Activated CD8-positive, alpha-beta T cell treated with anti-CD3 and anti-CD28 coated beads for 36 hours (primary cell): ENCODE measurements at regions not wholly inside any gene's neighbourhood (a gene's known extent, or its start where the extent isn't known, plus 50 kb on each side); places are given as distances from the start of the nearest gene placed in this dataset.

Experiments
- ATAC-seq: fragments of 200-7000 bp; cut with Tn5 transposase; one replicate; pipeline ENCODE4 v1.10.0; 2021; ENCODE audit warnings: mild to moderate bottlenecking, moderate library complexity
- CTCF ChIA-PET: fragments of 350-600 bp; sonication (Branson Sonifier 250); formaldehyde crosslinking; loops from one replicate; lab custom pipeline; 2021; ENCODE audit warnings: antibody characterized with exemption; lab: Charles Lee
- POLR2A ChIA-PET: fragments of 350-600 bp; sonication (Branson Sonifier 250); formaldehyde crosslinking; loops from one replicate; lab custom pipeline; 2021; ENCODE audit warnings: antibody characterized with exemption; lab: Charles Lee
- DNase-seq: peaks from one replicate; pipeline ENCODE4 v3.0.0-alpha.2; 2020
- H3K27ac Mint-ChIP-seq: one replicate; pipeline ENCODE4 v1.8.0; 2021; ENCODE audit warnings: mild to moderate bottlenecking, mixed read lengths
- H3K27me3 Mint-ChIP-seq: one replicate; pipeline ENCODE4 v1.8.0; 2021; ENCODE audit warnings: mixed read lengths
- H3K36me3 Mint-ChIP-seq: one replicate; pipeline ENCODE4 v1.8.0; 2021; ENCODE audit warnings: low read depth, mixed read lengths
- H3K4me1 Mint-ChIP-seq: one replicate; pipeline ENCODE4 v1.8.0; 2021; ENCODE audit warnings: low read depth, mixed read lengths
- H3K4me3 Mint-ChIP-seq: one replicate; pipeline ENCODE4 v1.8.0; 2021; ENCODE audit warnings: mild to moderate bottlenecking, moderate library complexity, mixed read lengths
- H3K9me3 Mint-ChIP-seq: one replicate; pipeline ENCODE4 v1.8.0; 2021; ENCODE audit warnings: mixed read lengths
- intact Hi-C: fragments of 100-400 bp; cut with micrococcal nuclease; formaldehyde crosslinking; loops from one replicate; pipeline ENCODE4 v1.10.0; 2022
- TF ChIP-seq, protein P1 (sequence below): fragments of 200-600 bp; IDR thresholded peaks from one replicate; pipeline ENCODE4 v1.8.0; 2022; ENCODE audit warnings: antibody characterized with exemption, mild to moderate bottlenecking

GRCh38 chr2:16225071-16225470 is 284.7 kb downstream of the MYCN start:
- H3K4me1 Mint-ChIP-seq, result no peaks in the 10 kb centered on the region
- no peaks in the 10 kb centered on the region for H3K9me3 Mint-ChIP-seq
- POLR2A ChIA-PET, result no interaction called here
- H3K4me3 Mint-ChIP-seq, result no peak overlapping the region
- intact Hi-C loops, result no loop called here
- H3K27me3 Mint-ChIP-seq, result no peaks in the 10 kb centered on the region
- TF ChIP-seq, protein P1, sequence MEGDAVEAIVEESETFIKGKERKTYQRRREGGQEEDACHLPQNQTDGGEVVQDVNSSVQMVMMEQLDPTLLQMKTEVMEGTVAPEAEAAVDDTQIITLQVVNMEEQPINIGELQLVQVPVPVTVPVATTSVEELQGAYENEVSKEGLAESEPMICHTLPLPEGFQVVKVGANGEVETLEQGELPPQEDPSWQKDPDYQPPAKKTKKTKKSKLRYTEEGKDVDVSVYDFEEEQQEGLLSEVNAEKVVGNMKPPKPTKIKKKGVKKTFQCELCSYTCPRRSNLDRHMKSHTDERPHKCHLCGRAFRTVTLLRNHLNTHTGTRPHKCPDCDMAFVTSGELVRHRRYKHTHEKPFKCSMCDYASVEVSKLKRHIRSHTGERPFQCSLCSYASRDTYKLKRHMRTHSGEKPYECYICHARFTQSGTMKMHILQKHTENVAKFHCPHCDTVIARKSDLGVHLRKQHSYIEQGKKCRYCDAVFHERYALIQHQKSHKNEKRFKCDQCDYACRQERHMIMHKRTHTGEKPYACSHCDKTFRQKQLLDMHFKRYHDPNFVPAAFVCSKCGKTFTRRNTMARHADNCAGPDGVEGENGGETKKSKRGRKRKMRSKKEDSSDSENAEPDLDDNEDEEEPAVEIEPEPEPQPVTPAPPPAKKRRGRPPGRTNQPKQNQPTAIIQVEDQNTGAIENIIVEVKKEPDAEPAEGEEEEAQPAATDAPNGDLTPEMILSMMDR, result no peak
- H3K27ac Mint-ChIP-seq, result no peak overlapping the region
- H3K36me3 Mint-ChIP-seq, result no peaks in the 10 kb centered on the region
- no peak for ATAC-seq
- no peak for DNase-seq
- CTCF ChIA-PET, result no interaction called here

DNA sequence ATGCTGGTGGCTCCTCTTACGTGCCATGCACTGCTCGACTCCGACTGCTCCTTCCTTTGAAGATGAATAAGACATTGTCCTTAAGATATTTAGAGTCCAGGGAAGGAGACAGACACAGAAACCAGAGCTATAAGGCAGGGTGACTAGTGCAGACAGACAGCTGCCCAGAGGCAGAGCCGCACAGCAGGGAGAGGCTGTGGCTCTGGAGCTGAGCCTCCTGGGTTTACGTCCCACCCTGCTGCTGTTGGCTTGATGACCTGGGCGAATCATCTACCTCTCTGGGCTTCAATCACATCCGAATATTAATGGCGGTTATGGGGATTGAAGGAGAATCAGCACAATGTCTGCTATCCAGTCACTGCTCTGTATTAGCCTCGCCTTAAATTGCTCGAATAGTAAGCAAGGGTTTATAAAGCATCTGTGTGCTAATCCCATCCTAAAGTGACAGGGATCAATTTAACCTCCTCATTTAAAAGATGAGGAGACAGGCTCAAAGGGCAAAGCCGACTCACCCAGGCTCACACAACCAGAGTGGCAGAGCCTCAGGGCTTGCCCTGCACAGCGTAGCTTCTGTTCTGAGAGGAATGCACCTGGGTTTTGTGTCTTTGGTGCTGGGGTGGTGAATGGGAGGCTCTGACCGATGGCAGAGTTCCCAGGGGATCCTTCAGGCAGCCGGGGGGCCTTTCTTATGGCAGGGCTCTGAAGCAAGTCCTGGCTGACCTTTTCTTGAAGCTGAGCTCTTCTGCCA is 284.1 kb downstream of the MYCN start:
- no peaks in the 10 kb centered on the region for H3K4me1 Mint-ChIP-seq
- no peaks in the 10 kb centered on the region for H3K27me3 Mint-ChIP-seq
- POLR2A ChIA-PET, result no interaction called here
- H3K4me3 Mint-ChIP-seq, result no peak overlapping the region
- no peaks in the 10 kb centered on the region for H3K9me3 Mint-ChIP-seq
- CTCF ChIA-PET, result no interaction called here
- TF ChIP-seq, protein P1, result no peak
- H3K27ac Mint-ChIP-seq, result no peak overlapping the region
- no peaks in the 10 kb centered on the region for H3K36me3 Mint-ChIP-seq
- intact Hi-C loops, result no loop called here
- DNase-seq, result no peak
- no peak for ATAC-seq

DNA sequence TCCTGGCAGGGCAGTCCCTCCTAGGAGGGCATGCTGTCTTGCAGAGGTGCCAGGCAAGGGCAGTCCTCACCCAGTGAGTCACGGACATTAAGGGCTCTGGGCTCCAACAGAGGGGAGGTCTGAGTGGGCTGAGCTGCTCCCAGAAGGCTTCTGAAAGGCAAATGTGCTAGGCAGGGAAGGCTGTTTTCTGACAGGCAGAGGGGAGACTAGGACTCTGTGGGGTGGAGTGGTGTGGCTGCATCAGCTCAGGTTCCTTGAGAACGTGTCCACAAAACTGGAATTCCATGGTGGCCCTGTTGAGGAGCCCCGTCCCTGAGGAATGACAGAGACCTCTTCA is 283.5 kb downstream of the MYCN start:
- DNase-seq, result no peak
- no peaks in the 10 kb centered on the region for H3K36me3 Mint-ChIP-seq
- POLR2A ChIA-PET, result no interaction called here
- no peaks in the 10 kb centered on the region for H3K27me3 Mint-ChIP-seq
- no peak for ATAC-seq
- intact Hi-C loops, result no loop called here
- no peaks in the 10 kb centered on the region for H3K4me1 Mint-ChIP-seq
- no peaks in the 10 kb centered on the region for H3K9me3 Mint-ChIP-seq
- CTCF ChIA-PET, result no interaction called here
- TF ChIP-seq, protein P1, result no peak
- H3K27ac Mint-ChIP-seq, result no peak overlapping the region
- no peak overlapping the region for H3K4me3 Mint-ChIP-seq

DNA sequence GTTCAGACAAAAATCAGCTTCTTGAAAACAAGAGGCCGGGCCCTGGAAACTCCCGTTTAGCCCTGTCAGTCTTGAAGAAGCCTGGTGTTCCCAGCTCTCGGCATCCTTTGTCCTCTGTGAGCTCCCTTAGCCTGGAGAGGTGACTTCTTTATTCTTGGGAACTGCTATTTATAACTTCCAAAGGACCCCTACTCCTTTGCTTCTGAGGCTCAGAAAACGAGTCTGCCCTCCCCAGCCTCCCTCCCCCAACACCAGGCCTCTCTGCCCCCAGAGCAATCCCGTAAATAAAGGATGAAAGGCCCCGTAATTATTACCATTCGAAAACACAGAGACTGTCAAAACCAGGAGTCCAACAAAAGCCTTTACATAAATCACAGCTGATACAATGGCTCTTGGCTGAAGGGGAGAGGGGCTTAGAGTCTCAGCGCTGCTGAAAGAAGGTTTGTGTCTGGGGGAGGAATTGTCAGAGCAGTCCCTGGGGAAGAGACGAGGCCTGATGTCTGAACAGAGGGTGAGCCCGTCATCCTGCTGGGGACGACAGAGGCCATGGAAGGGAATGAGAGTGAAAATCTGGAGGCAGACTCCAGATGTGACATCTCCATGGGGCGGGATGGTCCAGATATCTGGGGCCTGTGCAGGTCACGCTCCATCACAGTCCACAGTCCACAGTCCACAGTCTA is 283.0 kb downstream of the MYCN start:
- no peak for ATAC-seq
- Mint-ChIP-seq H3K27ac (no peak overlapping the region), H3K4me1 (no peaks in the 10 kb centered on the region), H3K36me3 (no peaks in the 10 kb centered on the region), H3K27me3 (no peaks in the 10 kb centered on the region), H3K4me3 (no peak overlapping the region), H3K9me3 (no peaks in the 10 kb centered on the region)
- intact Hi-C loops, result no loop called here
- ChIA-PET POLR2A (no interaction called here), CTCF (no interaction called here)
- TF ChIP-seq, protein P1, result no peak
- DNase-seq, result no peak

DNA sequence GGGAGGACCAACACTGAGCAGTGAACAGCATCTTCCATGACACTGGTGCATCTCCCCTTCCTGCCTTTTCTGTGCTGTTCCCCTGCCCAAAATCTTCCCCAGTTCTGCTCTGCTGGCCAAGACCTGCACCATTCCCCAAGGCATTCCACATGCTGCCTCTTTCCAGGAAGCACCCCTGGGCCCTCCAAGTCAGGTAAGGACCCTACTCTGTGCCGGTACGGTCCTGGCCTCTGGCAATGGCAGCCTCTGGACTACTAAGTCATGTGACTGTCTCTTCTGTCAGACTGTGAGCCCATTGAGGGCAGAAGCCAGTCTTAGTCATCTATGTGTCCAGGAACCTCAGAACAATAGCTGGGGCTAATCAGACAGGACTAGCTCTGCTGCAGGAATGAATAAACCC is 282.0 kb downstream of the MYCN start:
- DNase-seq (no peak), ATAC-seq (no peak)
- POLR2A ChIA-PET, result no interaction called here
- Mint-ChIP-seq H3K9me3 (no peaks in the 10 kb centered on the region), H3K27ac (no peak overlapping the region), H3K4me3 (no peak overlapping the region), H3K36me3 (no peaks in the 10 kb centered on the region), H3K4me1 (no peaks in the 10 kb centered on the region), H3K27me3 (no peaks in the 10 kb centered on the region)
- intact Hi-C loops, result no loop called here
- CTCF ChIA-PET, result no interaction called here
- TF ChIP-seq, protein P1, result no peak
